H9 (cell line): ENCODE measurements at regions not wholly inside any gene's neighbourhood (a gene's known extent, or its start where the extent isn't known, plus 50 kb on each side); places are given as distances from the start of the nearest gene placed in this dataset.

Experiments
- DNase-seq: peaks from one replicate; pipeline ENCODE4 v3.0.0-alpha.2; 2017
- H2AFZ ChIP-seq: one replicate; pipeline ENCODE4 v1.6.1; 2013; ENCODE audit warnings: mild to moderate bottlenecking, low read length, control low read depth, moderate library complexity
- H2AK5ac ChIP-seq: 2 replicates; pipeline ENCODE4 v1.6.1; 2013; ENCODE audit warnings: low read length, control low read depth, mixed read lengths; ENCODE audit not compliant: insufficient read length
- H2BK120ac ChIP-seq: one replicate; pipeline ENCODE4 v1.6.1; 2013; ENCODE audit warnings: low read depth, mild to moderate bottlenecking, low read length, control low read depth, inconsistent platforms; ENCODE audit not compliant: poor library complexity, severe bottlenecking
- H2BK12ac ChIP-seq: 2 replicates; pipeline ENCODE4 v1.6.1; 2013; ENCODE audit warnings: low read length, control low read depth, mixed read lengths, low read depth; ENCODE audit not compliant: insufficient read length
- H2BK15ac ChIP-seq: 2 replicates; pipeline ENCODE4 v1.6.1; 2013; ENCODE audit warnings: low read depth, low read length, control low read depth
- H2BK20ac ChIP-seq: one replicate; pipeline ENCODE4 v1.6.1; 2013; ENCODE audit warnings: low read depth, mild to moderate bottlenecking, low read length, control low read depth, inconsistent platforms; ENCODE audit not compliant: poor library complexity, severe bottlenecking
- H2BK5ac ChIP-seq: 2 replicates; pipeline ENCODE4 v1.6.1; 2013; ENCODE audit warnings: low read length, control low read depth, mixed read lengths; ENCODE audit not compliant: insufficient read length
- H3K14ac ChIP-seq: 2 replicates; pipeline ENCODE4 v1.6.1; 2013; ENCODE audit warnings: low read length, control low read depth; ENCODE audit not compliant: insufficient read depth
- H3K18ac ChIP-seq: 2 replicates; pipeline ENCODE4 v1.6.1; 2013; ENCODE audit warnings: low read depth, mild to moderate bottlenecking, mixed read lengths, low read length, control low read depth; ENCODE audit not compliant: insufficient read length
- H3K23ac ChIP-seq: 2 replicates; pipeline ENCODE4 v1.6.1; 2013; ENCODE audit warnings: low read length, control low read depth, mixed read lengths, low read depth; ENCODE audit not compliant: insufficient read length
- H3K23me2 ChIP-seq: 2 replicates; pipeline ENCODE4 v1.6.1; 2013; ENCODE audit warnings: low read depth, mild to moderate bottlenecking, mixed read lengths, low read length, control low read depth; ENCODE audit not compliant: insufficient read length, poor library complexity, severe bottlenecking
- H3K27ac ChIP-seq: 2 replicates; pipeline ENCODE4 v1.5.1; 2013; ENCODE audit warnings: low read length, control low read depth, mixed read lengths, low read depth; ENCODE audit not compliant: insufficient read length
- H3K27me3 ChIP-seq: 2 replicates; pipeline ENCODE4 v1.6.1; 2013; ENCODE audit warnings: low read length, control low read depth, inconsistent platforms; ENCODE audit not compliant: insufficient read depth
- H3K4ac ChIP-seq: 2 replicates; pipeline ENCODE4 v1.6.1; 2013; ENCODE audit warnings: low read depth, mild to moderate bottlenecking, control low read depth, inconsistent platforms, low read length, moderate library complexity
- H3K4me1 ChIP-seq: 2 replicates; pipeline ENCODE4 v1.6.1; 2013; ENCODE audit warnings: low read length, control low read depth, inconsistent platforms; ENCODE audit not compliant: insufficient read depth
- H3K4me2 ChIP-seq: 2 replicates; pipeline ENCODE4 v1.6.1; 2013; ENCODE audit warnings: low read length, control low read depth, mixed read lengths; ENCODE audit not compliant: insufficient read length, insufficient read depth
- H3K56ac ChIP-seq: 2 replicates; pipeline ENCODE4 v1.6.1; 2013; ENCODE audit warnings: low read depth, mild to moderate bottlenecking, mixed read lengths, low read length, control low read depth; ENCODE audit not compliant: insufficient read length
- H3K79me1 ChIP-seq: 2 replicates; pipeline ENCODE4 v1.6.1; 2013; ENCODE audit warnings: low read depth, mild to moderate bottlenecking, moderate library complexity, low read length, control low read depth, inconsistent platforms; ENCODE audit not compliant: insufficient read depth, poor library complexity, severe bottlenecking
- H3K79me2 ChIP-seq: 2 replicates; pipeline ENCODE4 v1.6.1; 2013; ENCODE audit warnings: low read length, control low read depth, inconsistent platforms; ENCODE audit not compliant: insufficient read depth
- H3K9ac ChIP-seq: 2 replicates; pipeline ENCODE4 v1.6.1; 2013; ENCODE audit warnings: low read length, control low read depth, mixed read lengths; ENCODE audit not compliant: insufficient read length; ENCODE audit errors: extremely low read depth
- H3K9me3 ChIP-seq: one replicate; pipeline ENCODE4 v1.6.1; 2013; ENCODE audit warnings: low read depth, low read length, inconsistent platforms; ENCODE audit not compliant: control insufficient read depth
- H3T11ph ChIP-seq: one replicate; pipeline ENCODE4 v1.6.1; 2013; ENCODE audit warnings: mild to moderate bottlenecking, low read length, control low read depth, inconsistent platforms
- H4K20me1 ChIP-seq: one replicate; pipeline ENCODE4 v1.6.1; 2013; ENCODE audit not compliant: control insufficient read depth, insufficient read length, insufficient read depth
- H4K5ac ChIP-seq: 2 replicates; pipeline ENCODE4 v1.6.1; 2013; ENCODE audit warnings: low read depth, mild to moderate bottlenecking, mixed read lengths, low read length, control low read depth; ENCODE audit not compliant: insufficient read length
- H4K8ac ChIP-seq: replicated peaks from 2 replicates; pipeline ENCODE4 v1.6.1; 2013; ENCODE audit warnings: low read length, control low read depth, mixed read lengths, low read depth; ENCODE audit not compliant: insufficient read length
- H4K91ac ChIP-seq: 2 replicates; pipeline ENCODE4 v1.6.1; 2013; ENCODE audit warnings: low read depth, mild to moderate bottlenecking, moderate library complexity, mixed read lengths, low read length, control low read depth; ENCODE audit not compliant: insufficient read length
- H3K27ac Mint-ChIP-seq, 3 experiments: 2 replicates in 2 of 3; 3 replicates in 1 of 3; pipeline ENCODE4 v1.8.0; 2020 to 2021; ENCODE audit warnings: mixed read lengths in 3 of 3, mild to moderate bottlenecking in 1 of 3, moderate library complexity in 1 of 3
- H3K27me3 Mint-ChIP-seq: 2 replicates; pipeline ENCODE4 v1.8.0; 2021; ENCODE audit warnings: low read depth, mild to moderate bottlenecking, moderate library complexity, mixed read lengths
- H3K36me3 Mint-ChIP-seq, 3 experiments: 2 replicates in 2 of 3; 3 replicates in 1 of 3; pipeline ENCODE4 v1.8.0; 2020 to 2021; ENCODE audit warnings: low read depth in 3 of 3, mixed read lengths in 3 of 3; ENCODE audit not compliant: insufficient read depth in 1 of 3
- H3K4me1 Mint-ChIP-seq, 2 experiments: 2 replicates each; pipeline ENCODE4 v1.8.0; 2020; ENCODE audit warnings: mixed read lengths in 2 of 2
- H3K4me3 Mint-ChIP-seq, 2 experiments: 2 replicates in 1 of 2; 3 replicates in 1 of 2; pipeline ENCODE4 v1.8.0; 2020 to 2021; ENCODE audit warnings: mild to moderate bottlenecking in 2 of 2, mixed read lengths in 2 of 2, moderate library complexity in 1 of 2
- H3K9me3 Mint-ChIP-seq, 2 experiments: 2 replicates in 1 of 2; 3 replicates in 1 of 2; pipeline ENCODE4 v1.8.0; 2020; ENCODE audit warnings: mild to moderate bottlenecking in 2 of 2, mixed read lengths in 2 of 2, moderate library complexity in 1 of 2
- CTCF ChIP-seq: fragments of 200-600 bp; sonication (generic); conservative IDR thresholded peaks from 3 replicates; pipeline ENCODE4 v1.8.0; 2021; ENCODE audit warnings: antibody characterized with exemption, mild to moderate bottlenecking
- WGBS: extraction: QIAGEN DNeasy Blood & Tissue Kit; methylation state at CpG from one replicate; pipeline ENCODE4 v1.1.7; 2013; ENCODE audit warnings: missing lambda C conversion rate, low lambda C conversion rate, mixed read lengths; ENCODE audit not compliant: insufficient read length; ENCODE audit errors: extremely low coverage; 5-methylcytosine and 5-hydroxymethylcytosine counted together

- Histone ChIP-seq H3K18ac (no peak overlapping the region), H4K5ac (no peak overlapping the region), H3K4ac (no peak overlapping the region), H4K91ac (no peak overlapping the region), H2AFZ (no peak overlapping the region), H3K4me1 (no peaks in the 10 kb centered on the region), H3K79me1 (no peaks in the 10 kb centered on the region), H3K9me3 (peaks cover 92% of the 10 kb centered on the region), H4K8ac (no peak overlapping the region), H2BK120ac (no peak overlapping the region), H3T11ph (no peak overlapping the region), H2BK5ac (no peak overlapping the region), H2BK15ac (no peak overlapping the region), H3K9ac (no peak overlapping the region), H2BK12ac (no peak overlapping the region), H3K14ac (no peak overlapping the region), H3K56ac (no peak overlapping the region), H2AK5ac (no peak overlapping the region), H3K23ac (no peak overlapping the region), H3K79me2 (no peaks in the 10 kb centered on the region), H4K20me1 (no peaks in the 10 kb centered on the region), H3K23me2 (no peaks in the 10 kb centered on the region), H2BK20ac (no peak overlapping the region), H3K4me2 (no peak overlapping the region), H3K27me3 (no peaks in the 10 kb centered on the region), H3K27ac (no peak overlapping the region)
- no peak for TF ChIP-seq CTCF
- H3K4me3 Mint-ChIP-seq: no peak overlapping the region
- no CpG with 5 or more reads among the region's 20 CpGs for WGBS
- H3K27me3 Mint-ChIP-seq: peaks cover 5% of the 10 kb centered on the region; the same call in 1 of the 2 replicates
- H3K27ac Mint-ChIP-seq: no peak overlapping the region
- H3K9me3 Mint-ChIP-seq: peaks cover 94 to 96% of the 10 kb centered on the region in 2 experiments
- H3K36me3 Mint-ChIP-seq: peaks cover 28 to 47% (median 31%) of the 10 kb centered on the region in 3 experiments
- H3K4me1 Mint-ChIP-seq: no peaks in the 10 kb centered on the region
- DNase-seq: peak; percentile 2
These were observed 480.8 kb downstream of the SPATA31A7 start for GRCh38 chr9:61670616-61671015.
